Esophagus (tissue), 2 donors: ENCODE measurements at regions not wholly inside any gene's neighbourhood (a gene's known extent, or its start where the extent isn't known, plus 50 kb on each side); places are given as distances from the start of the nearest gene placed in this dataset.

ENCODE experiments used
- H3K27ac ChIP-seq, 2 donors: one replicate each; pipeline ENCODE4 v1.5.1; 2013; ENCODE audit warnings: low read depth in 2 of 2, mild to moderate bottlenecking in 2 of 2, inconsistent platforms in 1 of 2, low read length in 1 of 2, moderate library complexity in 1 of 2
- H3K27me3 ChIP-seq, 2 donors: one replicate each; pipeline ENCODE4 v1.6.1; 2013; ENCODE audit warnings: low read length in 2 of 2, control low read depth in 1 of 2, mild to moderate bottlenecking in 1 of 2; ENCODE audit not compliant: insufficient read depth in 2 of 2, control insufficient read depth in 1 of 2
- H3K36me3 ChIP-seq, 2 donors: one replicate each; pipeline ENCODE4 v1.6.1; 2013; ENCODE audit warnings: low read length in 1 of 2; ENCODE audit not compliant: control insufficient read depth in 2 of 2, insufficient read depth in 2 of 2
- H3K4me1 ChIP-seq, 2 donors: one replicate each; pipeline ENCODE4 v1.6.1; 2013; ENCODE audit warnings: low read length in 1 of 2; ENCODE audit not compliant: control insufficient read depth in 2 of 2, insufficient read depth in 2 of 2
- H3K4me3 ChIP-seq, 2 donors: one replicate each; pipeline ENCODE4 v1.5.1; 2013; ENCODE audit warnings: low read length in 2 of 2, mild to moderate bottlenecking in 2 of 2, low read depth in 1 of 2, moderate library complexity in 1 of 2
- H3K9me3 ChIP-seq, 2 donors: one replicate each; pipeline ENCODE4 v1.6.1; 2013; ENCODE audit warnings: mild to moderate bottlenecking in 2 of 2, low read depth in 1 of 2, low read length in 1 of 2, moderate library complexity in 1 of 2; ENCODE audit not compliant: control insufficient read depth in 2 of 2, insufficient read depth in 1 of 2
- WGBS, 2 donors: extraction: QIAGEN DNeasy Blood & Tissue Kit; methylation state at CpG; one replicate each; pipeline ENCODE4 v1.1.7; 2013; 5-methylcytosine and 5-hydroxymethylcytosine counted together
- donor health status: healthy with polysubstance abuse.
- donor health status: Bipolar disorder and iron deficiency.

- no peaks in the 10 kb centered on the region for H3K9me3 ChIP-seq
- 75 to 79% methylated on average over 2 of the region's 2 CpGs for WGBS, 2 donors
- H3K27me3 ChIP-seq: no peaks in the 10 kb centered on the region
- no peak overlapping the region for H3K4me3 ChIP-seq
- no peak overlapping the region for H3K27ac ChIP-seq
- H3K36me3 ChIP-seq: no peaks in the 10 kb centered on the region
- H3K4me1 ChIP-seq: no peaks in the 10 kb centered on the region
Observed at GRCh38 chr4:178105242-178105641, 663.0 kb upstream of the AGA start.

- no peak overlapping the region for H3K27ac ChIP-seq
- WGBS, 2 donors: 89 to 91% methylated on average over 19 of the region's 19 CpGs
- H3K27me3 ChIP-seq: no peaks in the 10 kb centered on the region
- peaks cover 0 to 16% of the 10 kb centered on the region in 2 donors for H3K9me3 ChIP-seq
- no peaks in the 10 kb centered on the region for H3K4me1 ChIP-seq
- no peaks in the 10 kb centered on the region for H3K36me3 ChIP-seq
- H3K4me3 ChIP-seq: no peak overlapping the region
Observed at GRCh38 chr4:178136736-178137345, 694.6 kb upstream of the AGA start.

- no peak overlapping the region for H3K4me3 ChIP-seq
- H3K36me3 ChIP-seq: no peaks in the 10 kb centered on the region
- 93% methylated on average over 22 of the region's 22 CpGs for WGBS, 2 donors
- H3K27ac ChIP-seq: no peak overlapping the region
- peaks cover 4 to 18% of the 10 kb centered on the region in 2 donors for H3K9me3 ChIP-seq
- H3K4me1 ChIP-seq: no peaks in the 10 kb centered on the region
- no peaks in the 10 kb centered on the region for H3K27me3 ChIP-seq
Observed at GRCh38 chr4:178137732-178138471, 695.7 kb upstream of the AGA start.

- 93 to 95% methylated on average over 13 of the region's 13 CpGs for WGBS, 2 donors
- no peak overlapping the region for H3K27ac ChIP-seq
Observed at GRCh38 chr4:178138491-178138890, 696.3 kb upstream of the AGA start.

GRCh38 chr4:178140326-178140915, 698.2 kb upstream of the AGA start:
- Histone ChIP-seq H3K4me1 (no peaks in the 10 kb centered on the region), H3K36me3 (no peaks in the 10 kb centered on the region), H3K27me3 (no peaks in the 10 kb centered on the region), H3K9me3 (peaks cover 4 to 19% of the 10 kb centered on the region in 2 donors), H3K27ac (no peak overlapping the region), H3K4me3 (no peak overlapping the region)
- WGBS, 2 donors: 93 to 94% methylated on average over 11 of the region's 11 CpGs

More at GRCh38 chr4:178138491-178138890, 696.3 kb upstream of the AGA start:
- Histone ChIP-seq H3K4me1 (no peaks in the 10 kb centered on the region), H3K36me3 (no peaks in the 10 kb centered on the region), H3K27me3 (no peaks in the 10 kb centered on the region), H3K4me3 (no peak overlapping the region), H3K9me3 (peaks cover 4 to 19% of the 10 kb centered on the region in 2 donors)

GRCh38 chr4:178142724-178143123, 700.5 kb upstream of the AGA start:
- peaks cover 4 to 16% of the 10 kb centered on the region in 2 donors for H3K9me3 ChIP-seq
- no peaks in the 10 kb centered on the region for H3K36me3 ChIP-seq
- H3K4me1 ChIP-seq: no peaks in the 10 kb centered on the region
- H3K27me3 ChIP-seq: no peaks in the 10 kb centered on the region
- 90 to 91% methylated on average over 8 of the region's 8 CpGs for WGBS, 2 donors
- no peak overlapping the region for H3K4me3 ChIP-seq
- no peak overlapping the region for H3K27ac ChIP-seq

GRCh38 chr4:178148106-178148505, 705.9 kb upstream of the AGA start:
- Histone ChIP-seq H3K36me3 (no peaks in the 10 kb centered on the region), H3K27me3 (no peaks in the 10 kb centered on the region), H3K4me1 (no peaks in the 10 kb centered on the region), H3K9me3 (no peaks in the 10 kb centered on the region), H3K27ac (no peak overlapping the region), H3K4me3 (no peak overlapping the region)
- 77 to 84% methylated on average over 2 of the region's 2 CpGs for WGBS, 2 donors

GRCh38 chr4:178165251-178165950, 723.2 kb upstream of the AGA start:
- no peaks in the 10 kb centered on the region for H3K36me3 ChIP-seq
- H3K4me3 ChIP-seq: no peak overlapping the region
- H3K9me3 ChIP-seq: peaks cover 2 to 6% of the 10 kb centered on the region in 2 donors
- 60 to 62% methylated on average over 11 of the region's 11 CpGs for WGBS, 2 donors
- no peaks in the 10 kb centered on the region for H3K4me1 ChIP-seq
- H3K27me3 ChIP-seq: no peaks in the 10 kb centered on the region
- H3K27ac ChIP-seq: no peak overlapping the region

GRCh38 chr4:178165951-178166308, 723.7 kb upstream of the AGA start:
- H3K36me3 ChIP-seq: no peaks in the 10 kb centered on the region
- no peaks in the 10 kb centered on the region for H3K27me3 ChIP-seq
- H3K27ac ChIP-seq: no peak overlapping the region
- 46 to 51% methylated on average over 5 of the region's 5 CpGs for WGBS, 2 donors
- H3K4me1 ChIP-seq: no peaks in the 10 kb centered on the region
- no peak overlapping the region for H3K4me3 ChIP-seq
- H3K9me3 ChIP-seq: peaks cover 2 to 4% of the 10 kb centered on the region in 2 donors
